HG02759 (cell line): ENCODE measurements at regions not wholly inside any gene's neighbourhood (a gene's known extent, or its start where the extent isn't known, plus 50 kb on each side); places are given as distances from the start of the nearest gene placed in this dataset.
"Not testable (repeated sequence)": the region's sequence is repeated elsewhere in the genome, so short reads cannot be mapped to it uniquely, and the experiment has no call there.

Experiments
- ATAC-seq: cut with Tn5 transposase; IDR thresholded peaks from one replicate; pipeline ENCODE4 v1.9.1; 2021; ENCODE audit warnings: mild to moderate bottlenecking, moderate library complexity; ENCODE audit not compliant: unreplicated experiment

GRCh38 chr15:35967968-35968367 is 422.0 kb upstream of the DPH6 start:
- not testable (repeated sequence) for ATAC-seq

- ATAC-seq, result no peak
These were observed 427.1 kb upstream of the DPH6 start for GRCh38 chr15:35973029-35973428.

- no peak for ATAC-seq
These were observed 428.1 kb upstream of the DPH6 start for GRCh38 chr15:35974052-35974451.

GRCh38 chr15:35975941-35976340 is 430.0 kb upstream of the DPH6 start:
- ATAC-seq, result no peak

- ATAC-seq, result no peak
These were observed 433.6 kb upstream of the DPH6 start for GRCh38 chr15:35979608-35980007.

- ATAC-seq, result no peak
These were observed 434.8 kb upstream of the DPH6 start for GRCh38 chr15:35980719-35981118.

- no peak for ATAC-seq
These were observed 440.3 kb upstream of the DPH6 start for GRCh38 chr15:35986191-35986721.

GRCh38 chr15:35987056-35987455 is 441.1 kb upstream of the DPH6 start:
- no peak for ATAC-seq

- ATAC-seq, result no peak
These were observed 445.4 kb upstream of the DPH6 start for GRCh38 chr15:35991386-35991785.

- no peak for ATAC-seq
These were observed 446.8 kb upstream of the DPH6 start for GRCh38 chr15:35992791-35993190.

GRCh38 chr15:35993196-35993595 is 447.2 kb upstream of the DPH6 start:
- ATAC-seq, result no peak

- no peak for ATAC-seq
These were observed 448.9 kb upstream of the DPH6 start for GRCh38 chr15:35994876-35995275.

GRCh38 chr15:35998663-35999602 is 453.0 kb upstream of the DPH6 start:
- no peak for ATAC-seq

GRCh38 chr15:36004891-36005490 is 459.0 kb upstream of the DPH6 start:
- no peak for ATAC-seq

- no peak for ATAC-seq
These were observed 459.6 kb upstream of the DPH6 start for GRCh38 chr15:36005542-36005941.

GRCh38 chr15:36007699-36008098 is 461.7 kb upstream of the DPH6 start:
- no peak for ATAC-seq

GRCh38 chr15:36008719-36009118 is 462.8 kb upstream of the DPH6 start:
- no peak for ATAC-seq

GRCh38 chr15:36024031-36024688 is 478.2 kb upstream of the DPH6 start:
- ATAC-seq, result no peak

GRCh38 chr15:36026627-36027283 is 480.8 kb upstream of the DPH6 start:
- no peak for ATAC-seq

GRCh38 chr15:36029606-36030210 is 483.7 kb upstream of the DPH6 start:
- ATAC-seq, result no peak
